MM.1S (cell line): ENCODE measurements at regions not wholly inside any gene's neighbourhood (a gene's known extent, or its start where the extent isn't known, plus 50 kb on each side); places are given as distances from the start of the nearest gene placed in this dataset.

Experiments
- DNase-seq: peaks from one replicate; pipeline ENCODE4 v3.0.0-alpha.2; 2015
- H2AFZ ChIP-seq: fragments of 300-600 bp; sonication (generic); 2 replicates; pipeline ENCODE4 v1.6.0; 2016; ENCODE audit warnings: antibody characterized with exemption, low read length
- H3F3A ChIP-seq: fragments of 300-600 bp; sonication (generic); 2 replicates; pipeline ENCODE4 v1.6.1; 2016; ENCODE audit warnings: mild to moderate bottlenecking, antibody characterized with exemption, low read length, moderate library complexity, mixed read lengths; ENCODE audit not compliant: insufficient read depth
- H3K27ac ChIP-seq: fragments of 300-600 bp; sonication (generic); 2 replicates; pipeline ENCODE4 v1.5.1; 2016; ENCODE audit warnings: mild to moderate bottlenecking, low read length
- H3K27me3 ChIP-seq: fragments of 300-600 bp; sonication (generic); replicated peaks from 2 replicates; pipeline ENCODE4 v1.6.0; 2016; ENCODE audit warnings: low read length; ENCODE audit not compliant: insufficient read depth
- H3K36me3 ChIP-seq: fragments of 300-600 bp; sonication (generic); replicated peaks from 2 replicates; pipeline ENCODE4 v1.6.1; 2016; ENCODE audit warnings: mild to moderate bottlenecking, low read length, mixed read lengths; ENCODE audit not compliant: insufficient read depth
- H3K4me1 ChIP-seq: fragments of 300-600 bp; sonication (generic); 2 replicates; pipeline ENCODE4 v1.6.1; 2016; ENCODE audit warnings: low read length, mixed read lengths
- H3K4me2 ChIP-seq: fragments of 300-600 bp; sonication (generic); 2 replicates; pipeline ENCODE4 v1.6.0; 2016; ENCODE audit warnings: low read depth, low read length
- H3K4me3 ChIP-seq: fragments of 300-600 bp; sonication (generic); 2 replicates; pipeline ENCODE4 v1.5.1; 2016; ENCODE audit warnings: low read length, mixed read lengths
- H3K79me2 ChIP-seq: fragments of 300-600 bp; sonication (generic); 2 replicates; pipeline ENCODE4 v1.6.1; 2016; ENCODE audit warnings: mixed run types, low read length, mixed read lengths
- H3K9ac ChIP-seq: fragments of 300-600 bp; sonication (generic); 2 replicates; pipeline ENCODE4 v1.6.1; 2016; ENCODE audit warnings: low read length, mixed read lengths
- H3K9me2 ChIP-seq: fragments of 300-600 bp; sonication (generic); replicated peaks from 2 replicates; pipeline ENCODE4 v1.6.1; 2016; ENCODE audit warnings: mild to moderate bottlenecking, low read length, mixed read lengths; ENCODE audit not compliant: insufficient read depth
- H3K9me3 ChIP-seq: fragments of 300-600 bp; sonication (generic); replicated peaks from 2 replicates; pipeline ENCODE4 v1.6.1; 2016; ENCODE audit warnings: mild to moderate bottlenecking, low read length, mixed read lengths; ENCODE audit not compliant: insufficient read depth
- H4K20me1 ChIP-seq: fragments of 300-600 bp; sonication (generic); 2 replicates; pipeline ENCODE4 v1.6.1; 2016; ENCODE audit warnings: mild to moderate bottlenecking, low read length, moderate library complexity, mixed read lengths; ENCODE audit not compliant: insufficient read depth
- EZH2 ChIP-seq: fragments of 300-600 bp; sonication (generic); optimal IDR thresholded peaks from 2 replicates; pipeline ENCODE3; 2017; ENCODE audit warnings: low read depth, mild to moderate bottlenecking, antibody characterized with exemption, low read length, mixed read lengths
- EZH2phosphoT487 ChIP-seq: fragments of 300-600 bp; sonication (generic); IDR thresholded peaks from 2 replicates; pipeline ENCODE4 v1.6.1; 2018; ENCODE audit warnings: antibody characterized with exemption, low read length
- TF ChIP-seq, protein P1 (sequence below): fragments of 300-600 bp; sonication (generic); IDR thresholded peaks from 2 replicates; pipeline ENCODE4 v1.5.1; 2016; ENCODE audit warnings: antibody characterized with exemption, low read length, mixed read lengths

DNA sequence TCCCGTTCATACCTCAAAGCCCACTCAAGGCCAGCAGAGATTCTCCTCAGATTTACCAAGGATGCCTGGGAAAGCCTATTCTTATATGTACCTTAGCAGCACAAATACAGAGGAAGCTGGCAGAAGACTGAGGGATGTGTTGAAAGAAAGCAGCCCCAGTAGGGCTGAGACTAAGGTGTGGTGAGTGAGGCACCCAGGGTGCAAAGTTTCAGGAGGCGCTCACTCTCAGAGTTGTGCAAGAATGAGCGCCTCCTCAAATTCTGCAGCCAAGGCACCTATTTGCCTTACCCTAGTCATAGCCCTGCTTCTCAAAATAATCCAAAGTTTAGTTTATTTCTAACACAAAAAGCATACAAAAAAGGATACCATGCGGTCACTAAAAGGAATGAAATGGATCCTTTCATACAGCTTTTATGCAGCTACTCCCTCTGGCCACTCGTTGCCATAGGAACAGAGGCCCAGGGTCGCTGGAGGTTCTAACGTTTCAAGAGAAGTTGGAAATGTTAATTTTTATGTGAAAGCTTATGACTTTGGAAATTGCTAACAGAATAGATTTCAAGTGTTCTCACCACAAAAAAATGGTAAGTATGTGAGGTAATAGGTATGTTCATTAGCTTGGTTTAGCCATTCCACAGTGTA, 79.7 kb upstream of the SMIM23 start:
- H2AFZ ChIP-seq, result no peak overlapping the region
- H3K79me2 ChIP-seq, result no peaks in the 10 kb centered on the region
- H3K9me2 ChIP-seq, result no peaks in the 10 kb centered on the region
- no peaks in the 10 kb centered on the region for H3K9me3 ChIP-seq
- no peak overlapping the region for H3K9ac ChIP-seq
- H3K4me2 ChIP-seq, result no peak overlapping the region
- H3K36me3 ChIP-seq, result no peaks in the 10 kb centered on the region
- no peaks in the 10 kb centered on the region for H3K4me1 ChIP-seq
- no peak for TF ChIP-seq EZH2
- TF ChIP-seq, protein P1, sequence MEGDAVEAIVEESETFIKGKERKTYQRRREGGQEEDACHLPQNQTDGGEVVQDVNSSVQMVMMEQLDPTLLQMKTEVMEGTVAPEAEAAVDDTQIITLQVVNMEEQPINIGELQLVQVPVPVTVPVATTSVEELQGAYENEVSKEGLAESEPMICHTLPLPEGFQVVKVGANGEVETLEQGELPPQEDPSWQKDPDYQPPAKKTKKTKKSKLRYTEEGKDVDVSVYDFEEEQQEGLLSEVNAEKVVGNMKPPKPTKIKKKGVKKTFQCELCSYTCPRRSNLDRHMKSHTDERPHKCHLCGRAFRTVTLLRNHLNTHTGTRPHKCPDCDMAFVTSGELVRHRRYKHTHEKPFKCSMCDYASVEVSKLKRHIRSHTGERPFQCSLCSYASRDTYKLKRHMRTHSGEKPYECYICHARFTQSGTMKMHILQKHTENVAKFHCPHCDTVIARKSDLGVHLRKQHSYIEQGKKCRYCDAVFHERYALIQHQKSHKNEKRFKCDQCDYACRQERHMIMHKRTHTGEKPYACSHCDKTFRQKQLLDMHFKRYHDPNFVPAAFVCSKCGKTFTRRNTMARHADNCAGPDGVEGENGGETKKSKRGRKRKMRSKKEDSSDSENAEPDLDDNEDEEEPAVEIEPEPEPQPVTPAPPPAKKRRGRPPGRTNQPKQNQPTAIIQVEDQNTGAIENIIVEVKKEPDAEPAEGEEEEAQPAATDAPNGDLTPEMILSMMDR, result no peak
- TF ChIP-seq EZH2phosphoT487, result no peak
- H3K27ac ChIP-seq, result no peak overlapping the region
- no peak overlapping the region for H3K4me3 ChIP-seq
- DNase-seq, result no peak
- H3K27me3 ChIP-seq, result no peaks in the 10 kb centered on the region
- H4K20me1 ChIP-seq, result no peaks in the 10 kb centered on the region
- H3F3A ChIP-seq, result no peaks in the 10 kb centered on the region

DNA sequence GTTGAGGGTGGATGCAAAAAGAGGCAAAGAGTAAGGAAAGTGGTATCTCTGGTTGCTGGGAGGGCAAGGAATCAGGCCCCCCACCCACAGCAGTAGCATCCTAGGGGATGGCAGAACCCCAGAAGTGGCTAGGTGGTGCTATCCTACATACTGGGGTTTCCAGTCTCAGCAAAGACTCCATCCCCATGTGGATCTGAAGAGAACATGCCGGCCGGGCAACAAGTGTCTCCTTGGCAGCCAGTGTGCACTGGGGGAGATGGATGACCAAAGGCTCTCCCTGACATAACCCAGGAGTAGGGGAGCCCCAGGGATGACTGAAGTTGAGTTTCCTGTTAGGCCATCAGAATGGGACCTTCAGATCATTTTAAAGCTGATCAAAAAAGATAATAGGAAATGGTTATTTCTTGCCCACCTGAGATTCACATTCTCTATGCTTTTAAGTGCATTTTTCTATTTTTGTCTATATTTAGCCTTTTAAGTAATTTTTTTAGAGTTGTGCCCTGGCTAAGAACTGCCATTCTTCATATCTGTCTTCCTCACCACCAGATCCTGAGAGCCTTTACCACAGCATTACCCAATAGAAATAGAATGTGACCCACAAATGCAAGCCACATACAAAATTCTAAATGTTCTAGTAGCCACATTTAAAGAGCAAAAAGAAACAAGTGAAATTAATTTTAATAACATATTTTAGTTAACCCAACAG, 78.7 kb upstream of the SMIM23 start:
- H3K27me3 ChIP-seq, result no peaks in the 10 kb centered on the region
- H3K4me1 ChIP-seq, result no peaks in the 10 kb centered on the region
- H3K9ac ChIP-seq, result no peak overlapping the region
- no peak overlapping the region for H2AFZ ChIP-seq
- no peak overlapping the region for H3K4me3 ChIP-seq
- no peaks in the 10 kb centered on the region for H4K20me1 ChIP-seq
- H3K9me2 ChIP-seq, result no peaks in the 10 kb centered on the region
- TF ChIP-seq, protein P1, result no peak
- TF ChIP-seq EZH2phosphoT487 (no peak), EZH2 (no peak)
- DNase-seq, result no peak
- no peaks in the 10 kb centered on the region for H3F3A ChIP-seq
- H3K36me3 ChIP-seq, result no peaks in the 10 kb centered on the region
- H3K4me2 ChIP-seq, result no peak overlapping the region
- no peak overlapping the region for H3K27ac ChIP-seq
- H3K9me3 ChIP-seq, result no peaks in the 10 kb centered on the region
- no peaks in the 10 kb centered on the region for H3K79me2 ChIP-seq

DNA sequence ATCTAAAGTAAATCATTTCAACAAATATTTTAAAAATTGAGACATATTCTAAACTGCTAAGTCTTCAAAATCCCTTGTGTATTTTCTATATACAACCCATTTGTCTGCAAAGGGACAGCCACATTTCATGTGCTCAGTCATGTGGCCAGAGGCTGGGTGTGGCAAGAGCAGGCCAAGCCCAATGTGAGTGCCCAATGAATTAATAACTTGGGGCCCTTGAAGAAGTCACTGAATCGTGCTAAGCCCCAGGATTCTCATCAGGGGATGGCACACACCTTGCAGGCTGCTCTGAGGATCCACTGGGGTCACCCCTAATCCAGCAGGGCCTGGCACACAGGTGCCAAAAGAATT, 78.2 kb upstream of the SMIM23 start:
- no peaks in the 10 kb centered on the region for H3K9me2 ChIP-seq
- no peak overlapping the region for H3K4me2 ChIP-seq
- TF ChIP-seq, protein P1, result no peak
- TF ChIP-seq EZH2 (no peak), EZH2phosphoT487 (no peak)
- no peaks in the 10 kb centered on the region for H3K79me2 ChIP-seq
- no peaks in the 10 kb centered on the region for H3K27me3 ChIP-seq
- no peak overlapping the region for H3K4me3 ChIP-seq
- no peak overlapping the region for H2AFZ ChIP-seq
- H4K20me1 ChIP-seq, result no peaks in the 10 kb centered on the region
- H3K36me3 ChIP-seq, result no peaks in the 10 kb centered on the region
- no peaks in the 10 kb centered on the region for H3K9me3 ChIP-seq
- no peak overlapping the region for H3K9ac ChIP-seq
- H3K4me1 ChIP-seq, result no peaks in the 10 kb centered on the region
- no peaks in the 10 kb centered on the region for H3F3A ChIP-seq
- H3K27ac ChIP-seq, result no peak overlapping the region
- no peak for DNase-seq
